GM12891 (cell line): ENCODE measurements at regions not wholly inside any gene's neighbourhood (a gene's known extent, or its start where the extent isn't known, plus 50 kb on each side); places are given as distances from the start of the nearest gene placed in this dataset.

ENCODE experiments used
- POLR2A ChIP-seq: IDR thresholded peaks from 2 replicates; pipeline ENCODE4 v1.6.1; 2011; ENCODE audit warnings: low read depth, low read length, control low read depth
- POLR2AphosphoS5 ChIP-seq: IDR thresholded peaks from 2 replicates; pipeline ENCODE4 v1.6.1; 2011; ENCODE audit warnings: low read depth, low read length, control low read depth

GRCh38 chr4:33189169-33189568 is 2469.0 kb downstream of the PCDH7 start:
- TF ChIP-seq POLR2A: no peak
- TF ChIP-seq POLR2AphosphoS5: no peak
